GM21737 (cell line): ENCODE measurements at regions not wholly inside any gene's neighbourhood (a gene's known extent, or its start where the extent isn't known, plus 50 kb on each side); places are given as distances from the start of the nearest gene placed in this dataset.

Source experiments
- ATAC-seq: cut with Tn5 transposase; IDR thresholded peaks from one replicate; pipeline ENCODE4 v1.9.1; 2021; ENCODE audit warnings: mild to moderate bottlenecking, moderate library complexity; ENCODE audit not compliant: unreplicated experiment

GRCh38 chr2:118699447-118700175, 147.8 kb downstream of the EN1 start:
- ATAC-seq, result no peak

GRCh38 chr2:118698564-118698963, 148.9 kb downstream of the EN1 start:
- ATAC-seq, result no peak

- ATAC-seq, result no peak
Measured at GRCh38 chr2:118697781-118698180, 149.7 kb downstream of the EN1 start.

GRCh38 chr2:118696786-118697465, 150.5 kb downstream of the EN1 start:
- no peak for ATAC-seq

- no peak for ATAC-seq
Measured at GRCh38 chr2:118693287-118693822, 154.1 kb downstream of the EN1 start.

- ATAC-seq, result no peak
Measured at GRCh38 chr2:118689874-118690273, 157.6 kb downstream of the EN1 start.

GRCh38 chr2:118689456-118689855, 158.0 kb downstream of the EN1 start:
- ATAC-seq, result no peak

- ATAC-seq, result no peak
Measured at GRCh38 chr2:118689033-118689432, 158.4 kb downstream of the EN1 start.

GRCh38 chr2:118687698-118688097, 159.8 kb downstream of the EN1 start:
- ATAC-seq, result no peak

- ATAC-seq, result no peak
Measured at GRCh38 chr2:118687192-118687591, 160.3 kb downstream of the EN1 start.

GRCh38 chr2:118686346-118686745, 161.1 kb downstream of the EN1 start:
- no peak for ATAC-seq

GRCh38 chr2:118683460-118683859, 164.0 kb downstream of the EN1 start:
- ATAC-seq, result no peak

GRCh38 chr2:118678985-118679384, 168.5 kb downstream of the EN1 start:
- no peak for ATAC-seq

GRCh38 chr2:118677546-118677945, 169.9 kb downstream of the EN1 start:
- no peak for ATAC-seq

- ATAC-seq, result no peak
Measured at GRCh38 chr2:118675531-118675930, 171.9 kb downstream of the EN1 start.

GRCh38 chr2:118672571-118673158, 174.8 kb downstream of the EN1 start:
- ATAC-seq, result no peak

GRCh38 chr2:118671701-118672454, 175.6 kb downstream of the EN1 start:
- ATAC-seq, result no peak

- ATAC-seq, result no peak
Measured at GRCh38 chr2:118670838-118671237, 176.6 kb downstream of the EN1 start.

- no peak for ATAC-seq
Measured at GRCh38 chr2:118670276-118670675, 177.2 kb downstream of the EN1 start.

- no peak for ATAC-seq
Measured at GRCh38 chr2:118669654-118670053, 177.8 kb downstream of the EN1 start.
